Sigmoid colon (tissue), 4 donors: ENCODE measurements at regions not wholly inside any gene's neighbourhood (a gene's known extent, or its start where the extent isn't known, plus 50 kb on each side); places are given as distances from the start of the nearest gene placed in this dataset.
"Not testable (repeated sequence)": the region's sequence is repeated elsewhere in the genome, so short reads cannot be mapped to it uniquely, and the experiment has no call there.

Experiments
- CTCF ChIP-seq, 4 experiments: fragments of 450-650 bp in 3 of 4; fragments of 200-600 bp in 1 of 4; IDR thresholded peaks; one replicate each; pipeline ENCODE4 v1.5.1; 2016 to 2019; ENCODE audit warnings: antibody characterized with exemption in 4 of 4, mild to moderate bottlenecking in 3 of 4, moderate library complexity in 2 of 4
- EP300 ChIP-seq, 4 donors: sonication (generic); formaldehyde crosslinking; IDR thresholded peaks; one replicate each; pipeline ENCODE4 v1.6.1; 2017; ENCODE audit warnings: antibody characterized with exemption in 4 of 4
- POLR2A ChIP-seq, 2 donors: fragments of 450-650 bp; IDR thresholded peaks; one replicate each; pipeline ENCODE4 v1.6.1; 2016; ENCODE audit warnings: antibody characterized with exemption in 2 of 2, mild to moderate bottlenecking in 2 of 2, moderate library complexity in 2 of 2
- POLR2AphosphoS5 ChIP-seq, 4 donors: sonication (generic); formaldehyde crosslinking; IDR thresholded peaks; one replicate each; pipeline ENCODE4 v1.6.1; 2017; ENCODE audit warnings: antibody characterized with exemption in 4 of 4

- TF ChIP-seq CTCF, POLR2A, POLR2AphosphoS5, EP300 (IDR thresholded peaks at IDR 0.05): not testable (repeated sequence)
These were observed 68.7 kb downstream of the PRKAB2 start for GRCh38 chr1:147103416-147104155.
